Keratinocyte (primary cell): ENCODE measurements at regions not wholly inside any gene's neighbourhood (a gene's known extent, or its start where the extent isn't known, plus 50 kb on each side); places are given as distances from the start of the nearest gene placed in this dataset.

Source experiments
- DNase-seq: peaks from one replicate; pipeline ENCODE4 v3.0.0-alpha.2; 2011; ENCODE audit warnings: low read depth, missing footprints, low spot score
- FAIRE-seq: peaks from 2 replicates; lab custom pipeline; 2011; peaks lifted over from hg19 to GRCh38; lab: Jason Lieb, UNC
- H2AFZ ChIP-seq: 2 replicates; pipeline ENCODE4 v1.6.0; 2012; ENCODE audit warnings: low read length, control low read depth, inconsistent platforms; ENCODE audit not compliant: control insufficient read depth
- H3K27ac ChIP-seq: 2 replicates; pipeline ENCODE4 v1.5.1; 2011; ENCODE audit warnings: low read length; ENCODE audit not compliant: control insufficient read depth, insufficient read depth
- H3K27me3 ChIP-seq: 3 replicates; pipeline ENCODE4 v1.6.0; 2011; ENCODE audit warnings: low read length; ENCODE audit not compliant: control insufficient read depth, insufficient read depth; ENCODE audit errors: extremely low read depth
- H3K36me3 ChIP-seq, 2 experiments: 2 replicates in 1 of 2; 3 replicates in 1 of 2; pipeline ENCODE4 v1.5.1; 2011; ENCODE audit warnings: low read length in 2 of 2, mild to moderate bottlenecking in 1 of 2; ENCODE audit not compliant: control insufficient read depth in 2 of 2, insufficient read depth in 2 of 2; ENCODE audit errors: extremely low read depth in 1 of 2
- H3K4me1 ChIP-seq: 3 replicates; pipeline ENCODE4 v1.5.1; 2011; ENCODE audit warnings: low read length; ENCODE audit not compliant: control insufficient read depth, insufficient read depth; ENCODE audit errors: extremely low read depth
- H3K4me2 ChIP-seq: 3 replicates; pipeline ENCODE4 v1.6.0; 2011; ENCODE audit warnings: low read depth, low read length; ENCODE audit not compliant: control insufficient read depth, insufficient read depth; ENCODE audit errors: extremely low read depth
- H3K4me3 ChIP-seq, 3 experiments: fragments of 200-600 bp in 1 of 3; sonication (generic) in 1 of 3; 2 replicates in 2 of 3; 3 replicates in 1 of 3; pipeline ENCODE4 v1.5.1; 2011 to 2016; ENCODE audit warnings: low read length in 3 of 3, mild to moderate bottlenecking in 3 of 3, control low read depth in 2 of 3, inconsistent platforms in 1 of 3, low read depth in 1 of 3, mixed read lengths in 1 of 3, mixed run types in 1 of 3, moderate library complexity in 1 of 3; ENCODE audit not compliant: control insufficient read depth in 2 of 3, insufficient read depth in 2 of 3; ENCODE audit errors: extremely low read depth in 1 of 3
- H3K79me2 ChIP-seq: 2 replicates; pipeline ENCODE4 v1.6.0; 2012; ENCODE audit warnings: low read length; ENCODE audit not compliant: control insufficient read depth, insufficient read depth
- H3K9ac ChIP-seq: 3 replicates; pipeline ENCODE4 v1.6.0; 2011; ENCODE audit warnings: low read length; ENCODE audit not compliant: control insufficient read depth, insufficient read depth; ENCODE audit errors: extremely low read depth
- H3K9me1 ChIP-seq: 3 replicates; pipeline ENCODE4 v1.6.0; 2011; ENCODE audit warnings: low read length; ENCODE audit not compliant: control insufficient read depth, insufficient read depth; ENCODE audit errors: extremely low read depth
- H3K9me3 ChIP-seq: 2 replicates; pipeline ENCODE4 v1.5.1; 2012; ENCODE audit warnings: low read depth, low read length; ENCODE audit not compliant: control insufficient read depth
- H4K20me1 ChIP-seq: 3 replicates; pipeline ENCODE4 v1.6.0; 2011; ENCODE audit warnings: low read length; ENCODE audit not compliant: control insufficient read depth, insufficient read depth; ENCODE audit errors: extremely low read depth
- CTCF ChIP-seq, 3 experiments: IDR thresholded peaks in 1 of 3; conservative IDR thresholded peaks in 1 of 3; optimal IDR thresholded peaks in 1 of 3; 2 replicates in 2 of 3; 3 replicates in 1 of 3; pipeline versions ENCODE3 to v1.5.1; 2011; ENCODE audit warnings: low read length in 3 of 3, mild to moderate bottlenecking in 3 of 3, moderate library complexity in 2 of 3, control low read depth in 1 of 3, inconsistent platforms in 1 of 3; ENCODE audit not compliant: insufficient read depth in 2 of 3; ENCODE audit errors: extremely low read depth in 1 of 3
- EZH2 ChIP-seq: IDR thresholded peaks from one replicate; pipeline ENCODE4 v1.6.1; 2012; ENCODE audit warnings: inconsistent platforms, mild to moderate bottlenecking, low read length, moderate library complexity
- dilution Hi-C: fragments of 300-500 bp; cut with MboI; formaldehyde crosslinking; loops from one replicate; pipeline ENCODE4 v1.7.0; 2020; ENCODE audit warnings: low sequenced_read_pairs; ENCODE audit not compliant: extremely low pct_ligation_motif_present

DNA sequence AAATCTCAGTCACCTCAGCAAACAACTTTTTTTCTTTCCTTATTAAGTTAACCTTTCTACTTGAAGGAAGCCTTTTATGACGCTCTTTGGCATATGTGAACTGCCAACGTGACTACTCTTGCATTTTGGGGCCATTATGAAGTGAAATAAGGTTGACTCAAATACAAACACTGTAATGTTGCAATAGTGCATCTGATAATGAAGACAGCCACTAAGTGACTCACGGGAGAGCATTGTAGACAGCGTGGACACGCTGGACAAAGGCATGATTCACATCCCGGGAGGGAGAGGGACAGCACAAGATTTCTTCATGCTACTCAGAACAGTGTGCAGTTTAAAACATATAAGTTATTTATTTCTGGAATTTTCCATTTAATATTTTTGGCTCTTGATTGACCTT, 560.8 kb downstream of the ETS1 start:
- Histone ChIP-seq H3K9ac (no peak overlapping the region), H3K9me3 (no peaks in the 10 kb centered on the region), H3K4me2 (no peak overlapping the region), H3K27me3 (no peaks in the 10 kb centered on the region), H4K20me1 (no peaks in the 10 kb centered on the region), H3K79me2 (no peaks in the 10 kb centered on the region), H3K4me3 (no peak overlapping the region), H2AFZ (no peak overlapping the region), H3K9me1 (no peaks in the 10 kb centered on the region), H3K4me1 (no peaks in the 10 kb centered on the region), H3K27ac (no peak overlapping the region), H3K36me3 (no peaks in the 10 kb centered on the region)
- dilution Hi-C loops, result no loop called here
- DNase-seq (no peak), FAIRE-seq (no peak)
- TF ChIP-seq EZH2 (no peak), CTCF (optimal IDR thresholded peaks at IDR 0.05 in 1 of 3, IDR thresholded peaks at IDR 0.05 in 1 of 3, conservative IDR thresholded peaks at IDR 0.05 in 1 of 3; ENCODE audit: extremely low read depth in 1 of 3, insufficient read depth in 2 of 3, low read length in 3 of 3) (no peak)

- TF ChIP-seq EZH2 (no peak), CTCF (optimal IDR thresholded peaks at IDR 0.05 in 1 of 3, IDR thresholded peaks at IDR 0.05 in 1 of 3, conservative IDR thresholded peaks at IDR 0.05 in 1 of 3; ENCODE audit: extremely low read depth in 1 of 3, insufficient read depth in 2 of 3, low read length in 3 of 3) (no peak)
- no peak for DNase-seq
- H3K9ac ChIP-seq, result no peak overlapping the region
- dilution Hi-C loops, result no loop called here
- H3K36me3 ChIP-seq, result no peaks in the 10 kb centered on the region
- no peak overlapping the region for H3K4me2 ChIP-seq
- H3K4me1 ChIP-seq, result no peaks in the 10 kb centered on the region
- no peaks in the 10 kb centered on the region for H3K9me1 ChIP-seq
- no peak overlapping the region for H3K4me3 ChIP-seq
- H3K79me2 ChIP-seq, result no peaks in the 10 kb centered on the region
- H4K20me1 ChIP-seq, result no peaks in the 10 kb centered on the region
- no peaks in the 10 kb centered on the region for H3K27me3 ChIP-seq
- FAIRE-seq, result no peak
- no peak overlapping the region for H3K27ac ChIP-seq
- no peaks in the 10 kb centered on the region for H3K9me3 ChIP-seq
- no peak overlapping the region for H2AFZ ChIP-seq
Measured at GRCh38 chr11:128022761-128023160, 564.6 kb downstream of the ETS1 start.
